Stimulated activated CD8-positive, alpha-beta memory T cell treated with anti-CD3 and anti-CD28 coated beads, Interleukin-12 subunit alpha, Interleukin-12 subunit beta, amount 100 ng/mL, for 24 hours (primary cell): ENCODE measurements at regions not wholly inside any gene's neighbourhood (a gene's known extent, or its start where the extent isn't known, plus 50 kb on each side); places are given as distances from the start of the nearest gene placed in this dataset.
A peak's percentile ranks its signal among the peaks of the same experiment; 100 is the strongest.

Experiments
- DNase-seq: peaks from one replicate; pipeline ENCODE4 v3.0.0-alpha.2; 2020; ENCODE audit errors: extremely low read depth

DNA sequence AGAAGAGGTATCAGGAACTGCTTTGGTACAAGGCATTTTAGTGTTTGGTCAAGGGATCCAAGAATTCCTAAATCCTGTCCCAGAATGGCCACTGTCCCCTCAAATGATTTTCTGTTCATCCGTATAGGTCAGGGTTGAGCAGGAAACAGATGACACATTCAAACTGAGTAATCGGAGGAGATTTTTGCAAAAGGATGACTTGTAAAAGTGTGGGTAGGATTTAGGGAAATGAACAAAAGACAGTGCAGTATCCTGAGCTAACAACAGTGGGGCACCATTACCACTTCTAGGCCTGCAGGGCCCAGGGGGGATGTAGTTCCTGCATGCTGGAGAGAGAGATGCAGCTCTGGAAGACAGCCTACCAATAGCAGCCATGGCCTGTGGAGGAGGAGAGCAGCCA lies 290.1 kb downstream of the ZSWIM6 start:
- DNase-seq = no peak

DNA sequence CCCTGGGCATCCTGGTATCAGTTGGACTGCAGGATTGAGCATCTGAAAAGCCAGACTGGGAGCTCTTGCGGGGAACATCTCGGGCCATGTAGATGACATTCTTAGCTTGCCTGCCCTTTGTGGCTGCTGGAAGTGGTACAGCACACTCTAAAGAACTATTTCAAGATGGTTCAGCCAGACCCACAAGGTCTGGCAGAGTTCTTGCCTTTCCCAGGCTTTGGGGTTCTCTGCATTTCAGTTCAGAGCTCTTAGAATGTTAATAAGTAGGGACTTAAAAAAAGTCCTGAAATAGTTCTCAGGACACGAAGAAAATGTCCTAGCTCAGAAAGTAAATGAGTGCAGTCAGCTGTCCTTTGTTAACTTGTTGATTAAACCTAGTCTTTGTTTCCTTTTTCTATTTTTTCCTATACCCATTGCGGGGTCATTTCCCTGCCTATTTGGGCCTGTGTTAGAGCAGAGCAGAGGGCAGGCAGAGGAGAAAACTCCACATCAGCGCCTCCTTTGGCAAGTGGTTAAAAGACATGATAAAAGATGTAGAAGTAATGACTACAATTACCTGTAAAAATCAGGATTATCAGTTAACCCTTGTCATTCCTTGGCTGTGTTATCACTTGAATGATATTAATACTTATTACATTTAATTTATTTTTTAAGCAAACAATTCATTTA lies 291.5 kb downstream of the ZSWIM6 start:
- DNase-seq = no peak

GRCh38 chr5:61624553-61625136 lies 292.6 kb downstream of the ZSWIM6 start:
- DNase-seq = no peak

GRCh38 chr5:61625137-61625561 lies 293.1 kb downstream of the ZSWIM6 start:
- DNase-seq = no peak

DNA sequence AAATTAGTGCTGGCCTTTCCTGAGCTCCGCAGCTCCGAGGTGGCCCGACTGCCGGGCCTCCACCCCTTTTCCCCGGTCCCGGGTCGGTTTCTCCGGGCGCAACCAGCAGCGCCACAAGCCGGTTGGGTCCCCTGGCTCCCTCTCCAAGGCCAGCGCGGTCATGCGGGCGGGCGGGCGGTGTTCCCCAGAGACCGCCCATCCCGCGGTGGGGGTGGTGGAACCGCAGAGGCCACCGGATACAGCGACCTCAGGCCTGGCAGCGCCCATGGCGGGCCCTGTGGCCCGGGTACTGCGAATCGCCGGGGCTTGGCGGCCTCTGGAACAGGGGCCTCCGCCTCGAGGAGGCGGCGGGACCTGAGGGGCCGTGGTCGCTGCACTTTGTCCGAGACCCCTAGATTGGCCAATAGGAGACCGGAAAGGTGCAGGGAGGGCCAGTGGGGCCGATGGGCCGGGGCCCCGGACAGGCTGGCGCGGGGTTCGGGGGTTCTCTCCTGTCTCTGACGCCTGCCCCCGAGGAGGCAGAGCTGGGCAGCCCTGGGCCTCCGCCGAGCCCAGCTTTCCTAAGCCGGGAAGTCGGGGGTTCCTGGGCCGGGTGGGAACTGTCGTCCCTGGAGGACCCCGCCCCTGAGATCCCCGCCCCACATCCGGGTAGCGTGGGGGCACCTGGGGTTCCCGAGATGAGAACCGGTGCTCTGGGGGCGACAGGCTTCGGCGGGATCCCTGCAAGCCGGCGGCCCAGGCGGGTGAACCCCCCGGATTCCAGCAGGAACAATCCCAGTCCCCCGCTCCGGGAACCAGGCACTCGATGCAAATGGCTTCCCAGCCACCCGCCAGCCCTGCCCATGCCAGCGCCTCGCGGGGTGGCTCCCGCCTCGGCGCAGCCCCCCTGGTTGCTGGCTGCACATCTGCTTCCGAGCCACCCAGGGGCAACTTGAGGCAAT lies 293.9 kb downstream of the ZSWIM6 start:
- peak; percentile 16 for DNase-seq

DNA sequence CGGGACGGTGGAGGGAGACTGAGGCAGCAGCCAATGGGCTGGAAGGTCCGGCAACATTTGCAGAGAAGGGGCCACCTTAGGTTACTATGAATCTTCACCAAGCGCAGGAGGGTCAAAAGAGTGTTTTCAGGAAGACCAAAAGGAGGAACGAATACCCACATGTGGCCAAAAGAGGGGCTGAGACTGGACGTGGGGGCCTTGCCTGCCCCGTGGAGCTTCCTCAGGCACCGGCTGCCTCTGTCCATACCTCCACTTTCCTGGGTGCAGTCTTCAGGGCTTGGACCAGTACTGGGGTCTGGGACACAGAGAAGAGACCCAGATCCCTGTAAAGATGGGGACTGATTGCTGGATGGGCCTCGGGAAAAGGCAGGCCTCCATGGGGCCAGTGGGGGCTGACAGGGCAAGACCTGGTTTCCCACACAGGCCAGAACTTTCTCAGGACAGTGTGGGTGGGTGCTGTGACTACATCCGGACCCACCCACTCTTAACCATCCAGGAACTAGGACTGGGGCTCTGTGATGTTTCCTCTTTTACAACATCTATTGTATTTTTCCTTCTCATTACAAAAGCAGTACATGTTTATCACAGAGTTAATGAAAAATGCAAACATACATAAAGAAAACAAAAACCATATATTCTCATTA lies 294.7 kb downstream of the ZSWIM6 start:
- no peak for DNase-seq

DNA sequence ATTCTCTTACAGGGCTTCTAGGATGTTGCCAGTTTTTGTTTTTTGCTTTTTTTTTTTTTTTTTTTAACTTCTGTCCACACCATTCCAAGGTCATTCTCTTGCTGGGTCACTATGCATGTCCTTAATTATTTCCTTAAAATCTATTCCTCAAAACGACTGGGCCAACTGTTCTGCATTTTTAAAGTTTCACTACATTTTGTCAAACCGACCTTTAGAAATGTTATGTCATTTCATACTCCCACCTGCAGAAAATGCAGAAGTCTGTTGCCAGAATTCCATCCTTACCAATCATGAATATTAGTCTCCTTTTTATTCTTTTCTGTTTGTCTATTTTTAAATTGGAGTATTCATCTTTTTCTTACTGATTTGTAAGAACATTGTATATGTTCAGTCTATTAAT lies 295.5 kb downstream of the ZSWIM6 start:
- no peak for DNase-seq

DNA sequence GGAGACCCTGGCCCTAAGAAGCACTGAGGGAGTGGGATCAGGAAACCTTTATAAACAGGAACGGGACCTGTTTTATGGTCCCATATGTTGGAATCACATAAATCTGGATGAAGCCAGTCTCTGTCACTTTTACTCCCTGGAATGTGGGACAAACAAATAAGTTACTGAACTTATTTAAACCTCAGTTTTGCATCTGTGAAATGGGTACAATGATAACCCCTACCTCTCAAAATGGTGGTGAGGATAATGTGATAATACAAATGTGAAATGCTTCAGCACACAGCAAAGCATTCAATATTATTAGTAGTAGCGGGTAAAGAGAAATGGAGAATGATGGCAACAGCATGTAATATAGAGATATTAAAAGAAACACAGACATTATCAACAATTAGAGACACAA lies 298.9 kb downstream of the ZSWIM6 start:
- DNase-seq = no peak

DNA sequence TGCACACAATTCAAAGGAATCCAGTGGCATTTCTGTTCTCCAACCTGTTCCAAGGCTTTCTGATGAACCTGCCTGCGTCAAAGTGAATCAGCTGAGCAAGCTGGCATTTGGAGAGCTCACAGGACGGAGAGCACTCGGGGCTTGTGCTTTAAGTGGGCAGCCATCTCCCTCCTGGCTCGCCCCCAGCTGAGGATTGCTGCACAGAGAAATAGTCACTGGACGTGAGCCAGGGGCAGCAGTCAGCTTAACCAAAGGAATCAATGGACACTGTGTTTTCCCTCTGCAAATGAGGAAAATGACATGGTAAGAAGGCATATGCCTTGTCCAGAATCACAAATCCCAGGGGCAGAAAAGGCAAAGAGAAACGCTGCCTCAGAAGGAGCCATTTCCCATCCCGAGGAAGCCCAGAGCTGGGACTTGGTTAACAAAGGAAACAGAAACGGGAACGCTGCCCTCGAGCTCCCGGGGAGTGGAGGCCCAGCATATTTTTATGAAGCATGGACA lies 299.4 kb downstream of the ZSWIM6 start:
- no peak for DNase-seq

GRCh38 chr5:61632064-61632463 lies 300.0 kb downstream of the ZSWIM6 start:
- DNase-seq = no peak

DNA sequence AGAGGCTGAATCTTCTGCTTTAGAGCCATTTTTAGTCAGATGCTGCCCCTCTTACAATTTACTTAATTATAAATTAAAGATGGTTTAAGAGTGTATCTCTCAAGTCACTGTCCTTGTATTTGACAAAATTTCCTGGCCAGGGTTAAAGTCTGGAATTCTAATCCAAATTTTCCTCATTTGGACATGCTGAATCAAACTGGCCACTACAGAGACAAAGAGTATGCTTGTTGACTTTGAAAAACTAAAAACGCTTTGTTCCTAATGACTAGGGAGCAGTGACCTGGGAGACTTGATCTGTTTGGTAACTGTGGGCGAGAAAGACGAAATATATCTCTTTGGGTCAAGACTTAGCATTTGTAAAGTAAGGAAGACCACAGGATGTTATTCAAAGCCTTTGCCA lies 303.2 kb downstream of the ZSWIM6 start:
- DNase-seq = no peak

- DNase-seq = no peak
Observed at GRCh38 chr5:61637566-61637965, 305.5 kb downstream of the ZSWIM6 start.

- no peak for DNase-seq
Observed at GRCh38 chr5:61638476-61638875, 306.4 kb downstream of the ZSWIM6 start.

DNA sequence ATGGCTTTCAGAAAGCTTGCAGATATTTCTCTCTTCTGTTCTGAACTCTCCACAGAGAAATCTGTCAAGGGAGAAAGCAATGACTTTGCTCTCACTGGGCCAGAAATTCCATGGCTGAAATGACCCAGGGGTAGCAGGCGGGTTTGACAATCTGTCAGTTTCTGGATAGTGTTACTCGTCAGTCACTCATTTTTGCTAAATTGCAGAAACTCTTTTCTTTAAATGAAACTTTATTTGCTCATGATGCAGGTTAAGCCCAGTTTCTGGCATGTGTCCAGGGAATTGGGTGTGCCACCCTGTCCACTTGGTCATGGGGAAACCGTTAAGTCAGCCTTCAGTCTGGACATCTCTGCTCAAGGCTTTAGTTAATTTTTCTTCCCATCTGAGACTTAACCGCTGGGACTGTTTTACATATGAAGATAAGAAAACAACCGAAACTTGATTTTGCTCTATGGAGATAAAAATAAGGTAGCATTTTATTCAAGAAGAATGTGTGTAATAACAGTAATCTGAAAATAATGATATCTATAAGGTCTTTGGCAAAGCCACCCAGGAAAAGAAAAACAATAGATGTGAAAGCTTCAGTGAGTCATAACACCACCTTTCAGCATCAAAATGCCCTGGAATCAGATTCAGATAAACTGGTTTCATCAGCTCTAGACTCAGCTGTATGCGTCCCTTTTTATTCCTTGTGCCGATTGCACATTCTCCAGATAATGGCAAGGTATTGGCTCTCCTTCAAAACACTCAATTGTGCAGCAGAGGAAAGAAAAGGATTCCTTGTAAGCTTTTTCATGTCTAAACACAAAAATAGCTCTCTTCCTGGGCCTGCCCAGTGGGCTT lies 308.3 kb downstream of the ZSWIM6 start:
- DNase-seq = no peak

DNA sequence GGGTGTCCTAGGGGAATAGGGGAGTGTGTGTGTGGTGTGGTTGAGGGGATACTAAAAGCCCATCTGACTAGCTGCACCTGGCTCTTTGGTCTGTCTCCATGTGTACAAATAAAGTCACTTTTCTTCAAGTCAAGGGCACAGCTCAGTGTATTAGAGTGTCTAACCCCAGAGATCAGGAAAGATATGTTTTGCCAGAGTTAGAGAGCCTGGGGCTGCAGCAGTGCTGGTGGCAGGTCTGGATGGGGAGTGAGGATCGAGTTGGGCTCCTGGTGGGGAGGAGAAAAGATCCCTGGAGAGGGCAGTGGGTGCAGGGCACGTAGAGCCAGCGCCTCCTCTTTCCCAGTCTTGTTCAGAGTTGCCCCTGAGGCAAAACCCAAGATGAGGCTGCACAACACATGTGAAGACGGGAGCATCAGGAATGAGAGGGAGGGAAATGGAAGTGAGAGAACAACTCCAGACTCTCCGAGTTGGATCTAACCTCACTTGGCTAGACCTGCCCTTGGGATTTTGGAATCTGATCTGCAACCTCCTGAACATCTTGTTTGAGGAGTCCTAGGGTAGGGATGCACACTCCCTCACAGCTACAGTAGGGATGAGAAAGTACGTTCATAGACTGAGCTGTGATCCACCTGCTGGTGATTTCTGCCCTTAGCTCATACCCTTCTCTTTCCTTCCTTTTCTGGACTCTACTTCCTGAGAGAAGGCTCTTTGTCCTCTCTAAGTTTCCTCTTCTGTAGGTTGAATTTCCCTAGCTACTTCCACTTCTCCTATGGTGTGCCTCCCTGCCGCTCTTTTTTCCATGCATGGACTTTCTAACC lies 309.9 kb downstream of the ZSWIM6 start:
- DNase-seq = no peak

DNA sequence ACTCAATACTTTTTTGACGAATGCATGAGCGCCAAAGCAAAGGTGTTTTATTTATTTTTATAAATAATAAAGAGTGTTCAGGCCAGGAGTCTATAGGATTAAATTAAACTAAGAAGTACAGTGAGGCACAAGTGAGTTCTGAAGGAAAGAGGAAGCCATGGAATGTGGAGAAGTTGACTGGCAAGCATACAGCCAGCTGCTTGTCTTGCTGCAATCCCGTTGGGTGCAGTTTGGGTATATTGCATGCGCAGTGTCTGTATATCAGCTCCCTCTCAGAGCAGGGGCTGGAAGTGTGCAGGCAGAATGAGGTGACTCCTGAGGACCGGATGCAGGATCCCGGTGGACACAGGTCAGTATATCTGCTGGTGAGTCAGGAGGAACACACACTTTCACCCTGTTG lies 315.6 kb downstream of the ZSWIM6 start:
- no peak for DNase-seq

GRCh38 chr5:61649231-61649630 lies 317.2 kb downstream of the ZSWIM6 start:
- no peak for DNase-seq

- DNase-seq = no peak
Observed at GRCh38 chr5:61649971-61650370, 317.9 kb downstream of the ZSWIM6 start.

DNA sequence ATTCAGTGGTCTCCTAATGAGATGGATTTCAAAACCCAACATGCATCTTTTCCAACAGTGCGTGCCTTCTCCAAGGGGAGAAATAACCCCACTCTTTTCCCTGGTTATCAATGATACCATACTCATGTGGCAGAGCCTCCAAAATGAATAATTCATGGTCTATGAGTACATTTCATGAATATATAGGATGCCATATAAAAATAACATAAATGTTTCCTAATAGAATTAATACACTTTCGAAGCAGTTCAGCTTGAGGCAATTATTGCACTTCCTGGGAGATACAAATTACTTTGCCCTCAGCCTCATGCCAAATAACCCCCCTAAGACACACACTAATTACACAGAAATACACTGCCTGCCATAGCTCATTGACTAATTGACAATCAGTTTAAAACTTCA lies 318.6 kb downstream of the ZSWIM6 start:
- DNase-seq = no peak

- DNase-seq = no peak
Observed at GRCh38 chr5:61651195-61651594, 319.1 kb downstream of the ZSWIM6 start.
